Ectodermal cell (in vitro differentiated cells): ENCODE measurements at regions not wholly inside any gene's neighbourhood (a gene's known extent, or its start where the extent isn't known, plus 50 kb on each side); places are given as distances from the start of the nearest gene placed in this dataset.

Source experiments
- H3K27ac ChIP-seq: 2 replicates; pipeline ENCODE4 v1.7.0; 2013; ENCODE audit warnings: mild to moderate bottlenecking, low read depth, low read length; ENCODE audit not compliant: insufficient read depth, poor library complexity, severe bottlenecking
- H3K27me3 ChIP-seq: 2 replicates; pipeline ENCODE4 v1.7.0; 2013; ENCODE audit warnings: mild to moderate bottlenecking, low read length; ENCODE audit not compliant: insufficient read depth, control insufficient read depth, poor library complexity, severe bottlenecking
- H3K36me3 ChIP-seq: one replicate; pipeline ENCODE4 v1.7.0; 2013; ENCODE audit warnings: low read length; ENCODE audit not compliant: control insufficient read depth, insufficient read depth
- H3K4me1 ChIP-seq: one replicate; pipeline ENCODE4 v1.7.0; 2013; ENCODE audit warnings: low read length; ENCODE audit not compliant: control insufficient read depth, insufficient read depth
- H3K4me3 ChIP-seq: 2 replicates; pipeline ENCODE4 v1.7.0; 2013; ENCODE audit warnings: low read depth, low read length, control low read depth; ENCODE audit not compliant: insufficient read depth
- H3K9me3 ChIP-seq: 2 replicates; pipeline ENCODE4 v1.7.0; 2013; ENCODE audit warnings: mild to moderate bottlenecking, low read length, moderate library complexity; ENCODE audit not compliant: control insufficient read depth
- WGBS, 2 experiments: methylation state at CpG; one replicate each; pipeline ENCODE4 v1.1.7; 2013; ENCODE audit warnings: missing lambda C conversion rate in 2 of 2; 5-methylcytosine and 5-hydroxymethylcytosine counted together

- H3K36me3 ChIP-seq = no peaks in the 10 kb centered on the region
- H3K27me3 ChIP-seq = no peaks in the 10 kb centered on the region
- no peak overlapping the region for H3K4me3 ChIP-seq
- no peak overlapping the region for H3K27ac ChIP-seq
- WGBS, 2 experiments = 86 to 91% methylated on average over 11 of the region's 11 CpGs
- H3K9me3 ChIP-seq = no peaks in the 10 kb centered on the region
- no peaks in the 10 kb centered on the region for H3K4me1 ChIP-seq
Observed at GRCh38 chr14:54314365-54315104, 82.3 kb upstream of the CDKN3 start.

DNA sequence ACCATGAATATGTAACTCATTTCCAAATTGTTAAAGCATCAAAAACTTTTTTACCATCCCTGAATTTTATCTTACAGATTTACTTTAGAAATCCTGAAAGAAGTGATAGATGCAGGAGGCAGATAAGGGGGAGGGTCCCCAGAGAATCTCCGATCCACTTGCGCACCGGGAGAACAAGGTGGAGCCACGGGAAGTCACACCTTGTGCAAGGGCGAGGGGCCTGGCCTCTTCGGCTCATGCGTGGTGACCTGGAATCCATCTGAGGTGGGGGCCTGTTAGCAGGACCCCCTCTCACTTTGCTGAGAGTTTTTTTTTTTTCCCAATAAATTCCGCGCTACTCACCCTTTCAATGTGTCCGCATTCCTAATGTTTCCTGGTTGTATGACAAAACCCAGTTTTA, 80.2 kb upstream of the CDKN3 start:
- Histone ChIP-seq H3K36me3 (no peaks in the 10 kb centered on the region), H3K9me3 (no peaks in the 10 kb centered on the region), H3K27ac (no peak overlapping the region), H3K4me1 (no peaks in the 10 kb centered on the region), H3K27me3 (no peaks in the 10 kb centered on the region), H3K4me3 (no peak overlapping the region)
- 91 to 95% methylated on average over 10 of the region's 10 CpGs for WGBS, 2 experiments

GRCh38 chr14:54317391-54317790, 79.4 kb upstream of the CDKN3 start:
- Histone ChIP-seq H3K27ac (no peak overlapping the region), H3K4me1 (peaks cover 2% of the 10 kb centered on the region), H3K36me3 (no peaks in the 10 kb centered on the region), H3K9me3 (no peaks in the 10 kb centered on the region), H3K4me3 (no peak overlapping the region), H3K27me3 (no peaks in the 10 kb centered on the region)
- 90 to 92% methylated on average over 4 of the region's 4 CpGs for WGBS, 2 experiments

GRCh38 chr14:54322246-54322645, 74.6 kb upstream of the CDKN3 start:
- Histone ChIP-seq H3K9me3 (no peaks in the 10 kb centered on the region), H3K27me3 (no peaks in the 10 kb centered on the region), H3K27ac (no peak overlapping the region), H3K4me3 (no peak overlapping the region), H3K4me1 (peaks cover 5% of the 10 kb centered on the region), H3K36me3 (no peaks in the 10 kb centered on the region)
- WGBS, 2 experiments = 87 to 93% methylated on average over 7 of the region's 7 CpGs

DNA sequence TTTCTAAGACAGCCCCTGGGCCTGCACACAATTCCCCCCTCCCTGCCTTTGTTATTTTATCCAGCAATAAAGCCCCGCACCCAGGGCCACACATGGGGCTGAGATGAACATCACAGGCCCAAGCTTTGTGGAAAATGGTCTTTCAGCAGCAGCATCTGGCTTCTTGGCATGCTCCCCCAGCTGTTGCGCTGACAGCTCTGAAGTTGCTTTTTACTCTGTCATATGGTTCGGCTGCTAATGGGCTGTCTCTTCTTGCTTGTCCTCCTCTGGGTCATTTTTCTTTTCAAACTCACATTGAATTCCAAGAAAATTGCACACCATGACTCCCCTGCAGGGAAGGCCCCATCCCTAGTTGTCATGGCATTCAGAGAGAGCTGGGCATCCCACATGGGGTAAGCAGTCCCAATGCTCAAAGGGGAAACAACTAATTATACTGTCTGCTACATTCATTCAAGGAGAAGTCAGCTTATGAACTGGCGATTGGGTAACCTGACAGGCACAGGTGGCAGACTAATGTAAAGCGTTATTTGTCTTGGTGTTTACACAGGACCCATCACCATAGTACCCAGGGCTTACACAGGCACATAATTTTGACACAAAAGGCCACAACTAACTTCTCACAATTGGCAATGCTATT, 74.0 kb upstream of the CDKN3 start:
- Histone ChIP-seq H3K9me3 (no peaks in the 10 kb centered on the region), H3K4me1 (peaks cover 5% of the 10 kb centered on the region), H3K36me3 (no peaks in the 10 kb centered on the region), H3K4me3 (no peak overlapping the region), H3K27me3 (no peaks in the 10 kb centered on the region), H3K27ac (no peak overlapping the region)
- WGBS, 2 experiments = 78 to 88% methylated on average over 5 of the region's 5 CpGs

DNA sequence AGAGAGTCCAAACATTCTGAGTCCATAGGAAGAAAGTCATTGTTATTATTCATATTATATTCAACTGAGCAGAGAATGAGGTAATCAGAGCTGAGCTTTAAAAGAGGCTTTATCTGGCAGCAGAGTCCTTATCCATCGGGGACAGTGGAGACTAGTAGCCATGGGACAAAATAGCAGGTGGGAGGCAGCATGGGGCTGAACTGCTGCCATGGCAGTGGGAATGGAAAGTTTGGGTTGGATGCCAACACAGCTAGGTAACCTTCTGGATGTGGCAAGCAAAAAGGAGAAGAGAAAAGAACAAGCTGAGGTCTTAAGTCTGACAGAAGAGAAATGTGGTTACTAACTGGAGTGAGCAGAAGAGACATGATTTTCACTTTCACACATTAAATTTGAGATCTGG, 71.0 kb upstream of the CDKN3 start:
- Histone ChIP-seq H3K9me3 (no peaks in the 10 kb centered on the region), H3K4me1 (peaks cover 5% of the 10 kb centered on the region), H3K36me3 (no peaks in the 10 kb centered on the region), H3K27me3 (no peaks in the 10 kb centered on the region), H3K27ac (no peak overlapping the region), H3K4me3 (no peak overlapping the region)
- 96 to 98% methylated on average over 1 of the region's 1 CpG for WGBS, 2 experiments

DNA sequence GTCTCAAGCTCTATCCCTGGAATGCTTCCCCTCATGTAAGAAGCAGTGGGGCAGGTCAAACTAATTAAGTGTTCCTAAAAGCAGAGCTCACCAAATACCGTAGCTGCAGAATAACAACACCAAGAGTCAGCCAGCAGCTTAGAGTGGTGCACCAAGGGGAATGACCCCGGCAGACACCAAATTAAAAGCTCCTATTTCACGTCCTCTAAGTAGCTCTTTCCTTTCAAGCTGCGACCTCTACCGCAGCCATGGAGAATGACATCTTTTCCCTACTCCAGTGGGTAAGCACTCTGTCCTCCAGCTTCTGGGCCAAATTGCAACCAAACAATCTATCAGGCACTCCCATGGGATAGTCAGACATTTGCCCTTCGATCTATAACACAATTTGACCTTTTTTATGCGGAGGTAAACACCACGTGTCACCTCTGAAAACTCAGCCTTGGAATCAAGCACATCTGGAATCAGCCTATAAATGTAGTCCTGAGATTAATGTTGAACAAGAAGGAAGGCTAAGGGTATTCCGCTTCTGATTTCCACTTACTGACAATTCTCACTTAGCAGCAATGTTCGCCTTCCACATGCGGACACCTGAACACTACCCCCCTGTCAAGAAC, 67.6 kb upstream of the CDKN3 start:
- Histone ChIP-seq H3K27me3 (no peaks in the 10 kb centered on the region), H3K4me3 (no peak overlapping the region), H3K4me1 (no peaks in the 10 kb centered on the region), H3K9me3 (no peaks in the 10 kb centered on the region), H3K27ac (no peak overlapping the region), H3K36me3 (no peaks in the 10 kb centered on the region)
- 27 to 31% methylated on average over 11 of the region's 11 CpGs for WGBS, 2 experiments

- WGBS, 2 experiments = 89 to 91% methylated on average over 5 of the region's 5 CpGs
- Histone ChIP-seq H3K27ac (no peak overlapping the region), H3K9me3 (no peaks in the 10 kb centered on the region), H3K4me3 (no peak overlapping the region), H3K4me1 (no peaks in the 10 kb centered on the region), H3K27me3 (no peaks in the 10 kb centered on the region), H3K36me3 (no peaks in the 10 kb centered on the region)
Observed at GRCh38 chr14:54330876-54331275, 65.9 kb upstream of the CDKN3 start.

- no peak overlapping the region for H3K27ac ChIP-seq
Observed at GRCh38 chr14:54331516-54331915, 65.3 kb upstream of the CDKN3 start.

GRCh38 chr14:54332490-54332889, 64.3 kb upstream of the CDKN3 start:
- H3K9me3 ChIP-seq = no peaks in the 10 kb centered on the region
- no peak overlapping the region for H3K4me3 ChIP-seq
- H3K27me3 ChIP-seq = no peaks in the 10 kb centered on the region
- WGBS, 2 experiments = 96% methylated on average over 6 of the region's 6 CpGs
- no peaks in the 10 kb centered on the region for H3K36me3 ChIP-seq
- no peak overlapping the region for H3K27ac ChIP-seq
- H3K4me1 ChIP-seq = no peaks in the 10 kb centered on the region

More at GRCh38 chr14:54331516-54331915, 65.3 kb upstream of the CDKN3 start:
- WGBS, 2 experiments = 82 to 87% methylated on average over 5 of the region's 5 CpGs
- Histone ChIP-seq H3K36me3 (no peaks in the 10 kb centered on the region), H3K4me3 (no peak overlapping the region), H3K4me1 (no peaks in the 10 kb centered on the region), H3K27me3 (no peaks in the 10 kb centered on the region), H3K9me3 (no peaks in the 10 kb centered on the region)
